ENCODE measurements at regions not wholly inside any gene's neighbourhood (a gene's known extent, or its start where the extent isn't known, plus 50 kb on each side); places are given as distances from the start of the nearest gene placed in this dataset.

DNA sequence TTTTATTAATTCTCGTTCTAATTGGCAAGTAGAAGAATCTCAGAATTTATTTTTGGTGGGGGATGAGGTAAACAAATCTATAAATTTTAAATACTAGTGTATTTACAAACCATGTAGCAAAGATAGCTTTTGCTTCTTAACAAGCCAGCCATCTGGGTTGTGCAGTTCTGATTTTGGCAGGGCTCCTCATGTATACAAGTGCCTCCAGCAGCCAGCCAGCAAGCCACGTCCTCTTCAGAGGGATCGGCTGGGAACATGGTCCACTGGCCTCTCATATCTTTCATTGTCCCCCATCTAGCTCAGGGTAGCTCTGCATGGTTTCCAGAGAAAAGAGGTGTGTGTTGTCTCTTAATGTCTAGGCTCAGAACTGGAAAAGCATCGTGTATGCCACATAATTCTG lies 659.1 kb downstream of the MRPL39 start:
- TF ChIP-seq, protein P1, sequence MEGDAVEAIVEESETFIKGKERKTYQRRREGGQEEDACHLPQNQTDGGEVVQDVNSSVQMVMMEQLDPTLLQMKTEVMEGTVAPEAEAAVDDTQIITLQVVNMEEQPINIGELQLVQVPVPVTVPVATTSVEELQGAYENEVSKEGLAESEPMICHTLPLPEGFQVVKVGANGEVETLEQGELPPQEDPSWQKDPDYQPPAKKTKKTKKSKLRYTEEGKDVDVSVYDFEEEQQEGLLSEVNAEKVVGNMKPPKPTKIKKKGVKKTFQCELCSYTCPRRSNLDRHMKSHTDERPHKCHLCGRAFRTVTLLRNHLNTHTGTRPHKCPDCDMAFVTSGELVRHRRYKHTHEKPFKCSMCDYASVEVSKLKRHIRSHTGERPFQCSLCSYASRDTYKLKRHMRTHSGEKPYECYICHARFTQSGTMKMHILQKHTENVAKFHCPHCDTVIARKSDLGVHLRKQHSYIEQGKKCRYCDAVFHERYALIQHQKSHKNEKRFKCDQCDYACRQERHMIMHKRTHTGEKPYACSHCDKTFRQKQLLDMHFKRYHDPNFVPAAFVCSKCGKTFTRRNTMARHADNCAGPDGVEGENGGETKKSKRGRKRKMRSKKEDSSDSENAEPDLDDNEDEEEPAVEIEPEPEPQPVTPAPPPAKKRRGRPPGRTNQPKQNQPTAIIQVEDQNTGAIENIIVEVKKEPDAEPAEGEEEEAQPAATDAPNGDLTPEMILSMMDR (IDR thresholded peaks at IDR 0.05) = no peak
- no peak for DNase-seq (ENCODE audit: low spot score)
- H3K27ac ChIP-seq = no peak overlapping the region
- H3K4me3 ChIP-seq = no peak overlapping the region

DNA sequence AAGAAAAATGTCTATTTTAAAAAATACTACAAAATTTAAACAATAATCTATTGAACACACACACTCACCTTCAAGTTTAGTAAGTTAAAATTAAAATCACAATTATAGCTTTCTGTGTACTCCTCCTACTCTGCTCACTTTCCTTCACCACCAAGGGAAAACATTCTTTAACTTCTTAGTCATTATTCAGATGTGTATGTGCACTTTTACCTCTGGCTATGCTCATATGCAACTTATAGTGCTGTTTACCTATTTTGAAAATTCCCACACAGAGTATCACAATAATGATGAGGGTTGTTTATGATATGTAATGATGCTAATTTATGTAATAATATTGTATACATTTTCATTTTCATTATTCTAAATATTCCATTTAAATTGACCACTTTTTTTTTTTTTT lies 661.4 kb downstream of the MRPL39 start:
- Histone ChIP-seq H3K4me3 (no peak overlapping the region), H3K27ac (no peak overlapping the region)
- TF ChIP-seq, protein P1 (IDR thresholded peaks at IDR 0.05) = no peak
- DNase-seq (ENCODE audit: low spot score) = no peak

DNA sequence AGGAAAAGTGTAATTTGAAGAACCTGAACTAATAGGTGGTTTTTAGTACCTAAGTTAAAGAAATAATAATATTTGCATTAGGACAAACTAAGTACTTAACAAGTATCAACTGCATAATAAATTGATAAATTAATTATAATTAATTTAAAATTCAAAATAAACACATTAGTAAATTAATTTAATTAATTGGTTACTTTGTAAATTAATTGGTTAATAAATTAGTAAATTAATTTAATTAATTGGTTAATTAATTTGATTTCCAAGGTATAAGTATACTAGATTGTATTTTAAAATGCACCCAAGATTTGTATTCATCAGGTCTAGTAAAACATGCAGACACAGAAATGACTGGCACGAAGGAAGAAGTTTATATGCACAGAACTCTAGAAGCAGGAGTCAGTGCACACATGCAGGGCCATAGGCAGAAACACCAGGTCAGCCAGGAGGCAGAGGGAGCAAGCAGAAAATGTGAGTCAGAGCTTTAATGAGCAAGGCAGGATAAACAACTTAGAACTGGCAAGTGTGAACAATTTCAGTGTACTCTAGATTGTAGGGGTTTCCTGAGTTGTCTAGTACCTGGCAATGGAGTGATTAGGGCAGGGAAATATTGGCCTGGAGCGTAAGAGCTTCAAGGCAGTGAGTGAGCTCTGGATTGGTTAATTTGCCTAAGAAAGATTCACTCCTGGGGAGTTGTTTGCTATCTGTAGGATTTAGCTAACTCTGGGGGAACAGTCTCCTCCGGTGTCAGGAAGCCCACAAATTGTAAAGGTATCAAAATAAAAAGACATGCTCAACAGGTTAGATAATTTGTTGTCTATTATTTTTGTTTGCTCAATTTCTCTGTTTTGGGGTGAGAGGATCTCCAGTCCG lies 665.7 kb downstream of the MRPL39 start:
- TF ChIP-seq, protein P1 (IDR thresholded peaks at IDR 0.05) = no peak
- no peak overlapping the region for H3K4me3 ChIP-seq
- no peak for DNase-seq (ENCODE audit: low spot score)
- H3K27ac ChIP-seq = no peak overlapping the region

GRCh38 chr21:24939291-24939690 lies 668.0 kb downstream of the MRPL39 start:
- no peak for DNase-seq (ENCODE audit: low spot score)
- Histone ChIP-seq H3K4me3 (no peak overlapping the region), H3K27ac (no peak overlapping the region)
- TF ChIP-seq, protein P1 (IDR thresholded peaks at IDR 0.05) = no peak

DNA sequence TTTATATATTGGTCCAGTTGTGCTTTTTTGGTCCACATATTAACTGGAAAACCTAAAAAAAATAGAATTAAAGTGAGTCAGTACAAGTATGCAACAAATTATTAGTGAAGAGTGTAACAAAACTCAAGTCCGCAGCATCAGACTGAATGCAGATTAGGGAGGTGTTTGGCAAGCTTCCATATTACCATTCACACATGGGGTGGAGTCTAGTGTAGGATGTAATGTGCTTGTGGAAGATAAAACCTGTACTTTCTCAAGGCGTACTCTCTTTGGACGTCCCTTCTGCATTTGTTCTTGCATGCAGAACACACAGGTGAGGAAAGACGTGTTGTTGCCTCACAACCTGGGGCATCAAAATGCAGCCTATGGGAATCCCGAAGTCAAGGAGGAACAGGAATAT lies 668.7 kb downstream of the MRPL39 start:
- Histone ChIP-seq H3K4me3 (no peak overlapping the region), H3K27ac (no peak overlapping the region)
- TF ChIP-seq, protein P1 (IDR thresholded peaks at IDR 0.05) = no peak
- DNase-seq (ENCODE audit: low spot score) = no peak

DNA sequence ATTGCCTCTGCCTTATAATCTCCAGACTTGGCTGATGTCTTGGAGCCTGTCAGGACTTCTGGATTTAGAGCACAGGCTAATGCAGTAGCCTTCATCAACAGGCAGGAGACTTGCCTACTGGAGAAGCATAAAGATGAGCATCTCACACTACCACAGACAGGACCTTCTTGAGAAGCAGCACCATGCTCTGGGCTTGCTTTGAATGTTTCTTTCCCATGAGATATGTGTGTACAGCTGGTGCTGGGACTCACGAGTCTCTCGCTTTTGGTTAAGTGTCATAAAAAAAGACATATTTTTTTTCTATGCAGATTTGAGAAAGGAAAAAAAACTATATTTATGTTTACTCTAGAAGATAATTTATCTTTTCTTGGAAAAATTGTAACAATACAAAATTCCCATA lies 671.3 kb downstream of the MRPL39 start:
- TF ChIP-seq, protein P1 (IDR thresholded peaks at IDR 0.05) = no peak

GRCh38 chr21:24910591-24910990 lies 696.7 kb downstream of the MRPL39 start:
- no peak for DNase-seq (ENCODE audit: low spot score)
- TF ChIP-seq, protein P1 (IDR thresholded peaks at IDR 0.05) = no peak
- H3K4me3 ChIP-seq = no peak overlapping the region
- no peak overlapping the region for H3K27ac ChIP-seq

More for the DNA sequence above, 671.3 kb downstream of the MRPL39 start:
- no peak overlapping the region for H3K4me3 ChIP-seq
- DNase-seq (ENCODE audit: low spot score) = no peak
- no peak overlapping the region for H3K27ac ChIP-seq
